Ovary (tissue), 7 donors: ENCODE measurements at regions not wholly inside any gene's neighbourhood (a gene's known extent, or its start where the extent isn't known, plus 50 kb on each side); places are given as distances from the start of the nearest gene placed in this dataset.

ENCODE experiments used
- DNase-seq, 5 donors: peaks; one replicate each; pipeline ENCODE4 v3.0.0-alpha.2; 2019 to 2020
- H3K27ac ChIP-seq, 2 donors: fragments of 200-600 bp; one replicate each; pipeline versions ENCODE4 v1.5.1 to v1.8.0; 2019 to 2022
- H3K27me3 ChIP-seq: fragments of 200-600 bp; one replicate; pipeline ENCODE4 v1.8.0; 2022
- H3K36me3 ChIP-seq: fragments of 200-600 bp; sonication (generic); one replicate; pipeline ENCODE4 v1.5.1; 2019
- H3K4me1 ChIP-seq: one replicate; pipeline ENCODE4 v1.8.1; 2013; ENCODE audit warnings: mild to moderate bottlenecking, moderate library complexity; ENCODE audit not compliant: insufficient read depth
- H3K4me3 ChIP-seq: fragments of 200-600 bp; sonication (generic); one replicate; pipeline ENCODE4 v1.5.1; 2017
- H3K9me3 ChIP-seq, 2 donors: fragments of 200-600 bp in 1 of 2; sonication (generic) in 1 of 2; one replicate each; pipeline versions ENCODE4 v1.5.1 to v1.8.1; 2013 to 2019; ENCODE audit warnings: mild to moderate bottlenecking in 1 of 2, moderate library complexity in 1 of 2
- CTCF ChIP-seq, 3 donors: fragments of 450-650 bp in 2 of 3; fragments of 200-600 bp in 1 of 3; IDR thresholded peaks; one replicate each; pipeline versions ENCODE4 v1.5.1 to v1.8.0; 2016 to 2022; ENCODE audit warnings: antibody characterized with exemption in 3 of 3, mild to moderate bottlenecking in 1 of 3
- EP300 ChIP-seq: sonication (generic); formaldehyde crosslinking; IDR thresholded peaks from one replicate; pipeline ENCODE4 v1.6.1; 2017; ENCODE audit warnings: antibody characterized with exemption
- POLR2A ChIP-seq: fragments of 450-650 bp; IDR thresholded peaks from one replicate; pipeline ENCODE4 v1.6.1; 2017; ENCODE audit warnings: antibody characterized with exemption, mild to moderate bottlenecking, moderate library complexity
- WGBS, 3 donors: extraction: QIAGEN DNeasy Blood & Tissue Kit in 1 of 3; methylation state at CpG; one replicate each; pipeline versions ENCODE4 v1.1.5 to v1.1.7; 2013 to 2017; 5-methylcytosine and 5-hydroxymethylcytosine counted together
- intact Hi-C, 4 donors: fragments of 100-400 bp; cut with DNase I; formaldehyde crosslinking; loops; one replicate each; pipeline versions ENCODE4 v1.11.0 to v1.15.1; 2022 to 2023
- donor health status: DM: no; HTN: no; CAD: no; lungs with moderate emphysema.
- donor health status: DM: no; HTN: no; CAD: no.
- donor health status: Bipolar disorder and iron deficiency.
- donor health status: DM: no; HTN: no; CAD: no.
- donor health status: DM: yes; HTN: yes; CAD: no.

GRCh38 chr5:125465703-125466102 lies 719.3 kb upstream of the ZNF608 start:
- TF ChIP-seq EP300 (no peak), CTCF (IDR thresholded peaks at IDR 0.05) (no peak), POLR2A (no peak)
- intact Hi-C loops, result no loop called here
- Histone ChIP-seq H3K27me3 (no peaks in the 10 kb centered on the region), H3K27ac (no peak overlapping the region), H3K9me3 (peaks cover 0 to 3% of the 10 kb centered on the region in 2 donors), H3K4me3 (no peak overlapping the region), H3K4me1 (no peaks in the 10 kb centered on the region), H3K36me3 (no peaks in the 10 kb centered on the region)
- DNase-seq, result no peak
- 19 to 47% (median 32%) methylated on average over 2 of the region's 2 CpGs for WGBS, 3 donors

GRCh38 chr5:125467222-125467621 lies 720.8 kb upstream of the ZNF608 start:
- 94 to 100% (median 100%) methylated on average over 1 of the region's 1 CpG for WGBS, 3 donors
- Histone ChIP-seq H3K27me3 (no peaks in the 10 kb centered on the region), H3K4me1 (no peaks in the 10 kb centered on the region), H3K27ac (no peak overlapping the region), H3K36me3 (no peaks in the 10 kb centered on the region), H3K4me3 (no peak overlapping the region), H3K9me3 (peaks cover 0 to 3% of the 10 kb centered on the region in 2 donors)
- intact Hi-C loops, result no loop called here
- DNase-seq, result no peak
- TF ChIP-seq EP300, result no peak
- TF ChIP-seq POLR2A, result no peak
- no peak for TF ChIP-seq CTCF (IDR thresholded peaks at IDR 0.05)

- Histone ChIP-seq H3K4me1 (no peaks in the 10 kb centered on the region), H3K27ac (no peak overlapping the region), H3K4me3 (no peak overlapping the region), H3K36me3 (no peaks in the 10 kb centered on the region), H3K27me3 (no peaks in the 10 kb centered on the region), H3K9me3 (no peaks in the 10 kb centered on the region)
- DNase-seq, result no peak
- WGBS, 3 donors, result 84 to 94% (median 92%) methylated on average over 2 of the region's 2 CpGs
- intact Hi-C loops, result no loop called here
- TF ChIP-seq POLR2A (no peak), CTCF (IDR thresholded peaks at IDR 0.05) (no peak), EP300 (no peak)
These were observed 724.0 kb upstream of the ZNF608 start for GRCh38 chr5:125470280-125470902.

GRCh38 chr5:125476901-125477585 lies 730.6 kb upstream of the ZNF608 start:
- DNase-seq, result no peak
- H3K9me3 ChIP-seq, result no peaks in the 10 kb centered on the region
- H3K27ac ChIP-seq, result no peak overlapping the region
- H3K36me3 ChIP-seq, result no peaks in the 10 kb centered on the region
- no peak overlapping the region for H3K4me3 ChIP-seq
- TF ChIP-seq POLR2A (no peak), EP300 (no peak), CTCF (IDR thresholded peaks at IDR 0.05) (no peak)
- H3K27me3 ChIP-seq, result no peaks in the 10 kb centered on the region
- H3K4me1 ChIP-seq, result no peaks in the 10 kb centered on the region
- intact Hi-C loops, result no loop called here
- whole genome bisulfite sequencing, 3 donors, result 69 to 73% (median 71%) methylated on average over 3 of the region's 3 CpGs
